ENCODE measurements at regions not wholly inside any gene's neighbourhood (a gene's known extent, or its start where the extent isn't known, plus 50 kb on each side); places are given as distances from the start of the nearest gene placed in this dataset.

DNA sequence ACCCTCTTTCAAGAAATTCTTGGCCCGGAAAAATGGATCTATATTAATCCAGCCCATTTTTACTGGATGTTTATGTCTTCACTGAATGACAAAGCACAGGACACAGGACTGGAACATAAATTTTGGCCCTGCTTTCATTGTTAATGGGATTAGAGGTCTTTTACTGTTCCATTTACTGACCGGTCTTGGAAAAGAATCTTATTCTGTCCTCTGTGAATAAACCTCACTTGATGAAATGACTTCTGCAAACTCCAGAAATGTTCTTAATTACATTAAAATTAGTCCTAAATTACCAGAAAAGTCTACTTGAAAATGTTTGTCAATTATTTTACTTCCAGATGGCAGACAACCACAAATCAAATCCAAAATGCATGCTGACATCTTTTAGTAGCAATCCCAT is 79.3 kb upstream of the SLC24A5 start:
- H4K20me1 ChIP-seq (ENCODE audit: insufficient read depth, low read length, poor library complexity, severe bottlenecking): no peaks in the 10 kb centered on the region
- no peak overlapping the region for H3K9ac ChIP-seq (ENCODE audit: low read depth, low read length, poor library complexity, severe bottlenecking)
- no peaks in the 10 kb centered on the region for H3K79me2 ChIP-seq (ENCODE audit: insufficient read depth, low read length)
- H3K9me2 ChIP-seq (replicated peaks; ENCODE audit: low read depth, low read length): no peaks in the 10 kb centered on the region
- no peak for TF ChIP-seq EZH2phosphoT487 (IDR thresholded peaks at IDR 0.05; ENCODE audit: borderline replicate concordance)
- TF ChIP-seq, protein P1, sequence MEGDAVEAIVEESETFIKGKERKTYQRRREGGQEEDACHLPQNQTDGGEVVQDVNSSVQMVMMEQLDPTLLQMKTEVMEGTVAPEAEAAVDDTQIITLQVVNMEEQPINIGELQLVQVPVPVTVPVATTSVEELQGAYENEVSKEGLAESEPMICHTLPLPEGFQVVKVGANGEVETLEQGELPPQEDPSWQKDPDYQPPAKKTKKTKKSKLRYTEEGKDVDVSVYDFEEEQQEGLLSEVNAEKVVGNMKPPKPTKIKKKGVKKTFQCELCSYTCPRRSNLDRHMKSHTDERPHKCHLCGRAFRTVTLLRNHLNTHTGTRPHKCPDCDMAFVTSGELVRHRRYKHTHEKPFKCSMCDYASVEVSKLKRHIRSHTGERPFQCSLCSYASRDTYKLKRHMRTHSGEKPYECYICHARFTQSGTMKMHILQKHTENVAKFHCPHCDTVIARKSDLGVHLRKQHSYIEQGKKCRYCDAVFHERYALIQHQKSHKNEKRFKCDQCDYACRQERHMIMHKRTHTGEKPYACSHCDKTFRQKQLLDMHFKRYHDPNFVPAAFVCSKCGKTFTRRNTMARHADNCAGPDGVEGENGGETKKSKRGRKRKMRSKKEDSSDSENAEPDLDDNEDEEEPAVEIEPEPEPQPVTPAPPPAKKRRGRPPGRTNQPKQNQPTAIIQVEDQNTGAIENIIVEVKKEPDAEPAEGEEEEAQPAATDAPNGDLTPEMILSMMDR (conservative IDR thresholded peaks at IDR 0.05; ENCODE audit: low read length): no peak
- H2AFZ ChIP-seq (ENCODE audit: low read length): no peak overlapping the region
- H3K4me2 ChIP-seq (ENCODE audit: low read depth, low read length, poor library complexity, severe bottlenecking): no peak overlapping the region
- no peaks in the 10 kb centered on the region for H3K4me1 ChIP-seq (ENCODE audit: insufficient read depth, low read length, poor library complexity, severe bottlenecking)
- H3K27me3 ChIP-seq (ENCODE audit: insufficient read depth, low read length, poor library complexity, severe bottlenecking): no peaks in the 10 kb centered on the region
- no peaks in the 10 kb centered on the region for H3K36me3 ChIP-seq (ENCODE audit: insufficient read depth, low read length)
- H3F3A ChIP-seq (ENCODE audit: low read depth): no peaks in the 10 kb centered on the region
- no peak overlapping the region for H3K4me3 ChIP-seq (ENCODE audit: low read length, poor library complexity, severe bottlenecking)
- H3K9me3 ChIP-seq (ENCODE audit: insufficient read depth, low read depth, low read length): no peaks in the 10 kb centered on the region

DNA sequence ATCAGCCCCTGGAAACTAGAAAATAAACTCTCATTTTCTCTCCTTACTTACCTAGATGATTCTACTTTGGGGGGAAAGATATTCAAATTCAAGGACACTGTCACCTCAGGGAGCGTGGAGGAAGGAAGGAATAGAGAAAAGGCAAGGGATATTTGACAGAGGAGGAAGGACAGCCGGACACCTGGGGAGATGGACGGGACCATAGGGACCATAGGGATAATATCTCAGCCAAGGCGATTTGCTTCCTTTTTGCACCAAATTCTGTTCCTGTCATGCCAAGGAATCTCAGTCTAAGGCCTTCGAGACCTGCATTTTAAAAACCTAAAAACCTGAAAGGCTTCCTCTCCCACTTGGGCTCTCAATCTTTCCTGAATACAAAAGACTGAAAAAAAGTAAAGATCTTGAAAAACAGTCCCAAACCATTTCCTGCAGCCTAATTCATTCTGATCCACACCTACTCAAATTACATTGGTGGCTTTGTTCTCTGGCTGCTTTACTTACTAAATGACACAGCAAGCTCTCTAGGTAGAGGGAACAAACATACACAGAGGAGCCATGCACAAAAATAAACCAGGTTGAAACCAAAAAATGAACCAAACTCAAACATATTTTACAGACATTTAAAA is 73.9 kb upstream of the SLC24A5 start:
- TF ChIP-seq EZH2phosphoT487 (IDR thresholded peaks at IDR 0.05; ENCODE audit: borderline replicate concordance): no peak
- TF ChIP-seq, protein P1 (conservative IDR thresholded peaks at IDR 0.05; ENCODE audit: low read length): no peak
- no peaks in the 10 kb centered on the region for H3K27me3 ChIP-seq (ENCODE audit: insufficient read depth, low read length, poor library complexity, severe bottlenecking)
- H3K4me3 ChIP-seq (ENCODE audit: low read length, poor library complexity, severe bottlenecking): no peak overlapping the region
- no peaks in the 10 kb centered on the region for H3K9me2 ChIP-seq (replicated peaks; ENCODE audit: low read depth, low read length)
- no peak overlapping the region for H2AFZ ChIP-seq (ENCODE audit: low read length)
- H3F3A ChIP-seq (ENCODE audit: low read depth): no peaks in the 10 kb centered on the region
- H3K36me3 ChIP-seq (ENCODE audit: insufficient read depth, low read length): no peaks in the 10 kb centered on the region
- H4K20me1 ChIP-seq (ENCODE audit: insufficient read depth, low read length, poor library complexity, severe bottlenecking): no peaks in the 10 kb centered on the region
- no peak overlapping the region for H3K9ac ChIP-seq (ENCODE audit: low read depth, low read length, poor library complexity, severe bottlenecking)
- H3K79me2 ChIP-seq (ENCODE audit: insufficient read depth, low read length): no peaks in the 10 kb centered on the region
- no peak overlapping the region for H3K4me2 ChIP-seq (ENCODE audit: low read depth, low read length, poor library complexity, severe bottlenecking)
- H3K9me3 ChIP-seq (ENCODE audit: insufficient read depth, low read depth, low read length): no peaks in the 10 kb centered on the region; the same call in 1 of the 2 replicates
- no peaks in the 10 kb centered on the region for H3K4me1 ChIP-seq (ENCODE audit: insufficient read depth, low read length, poor library complexity, severe bottlenecking)

DNA sequence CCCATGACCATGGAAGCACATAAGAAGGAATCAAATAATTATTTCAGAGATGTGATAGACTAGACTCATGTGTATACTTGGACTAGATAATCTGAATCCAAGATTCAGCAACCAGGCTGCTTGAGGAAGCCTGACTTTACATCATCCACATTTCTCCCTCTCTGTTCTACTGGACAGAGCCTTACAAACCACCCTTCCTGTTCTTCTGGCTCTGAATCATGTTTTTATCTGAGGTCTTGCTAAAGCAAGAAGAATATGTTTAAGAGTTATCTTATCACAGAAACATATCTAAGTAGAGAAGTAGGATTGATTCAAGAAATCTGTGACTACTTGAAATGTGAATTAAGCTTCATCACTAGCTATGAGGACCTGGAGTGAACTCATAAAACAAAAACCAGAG is 71.1 kb upstream of the SLC24A5 start:
- no peaks in the 10 kb centered on the region for H3F3A ChIP-seq (ENCODE audit: low read depth)
- no peaks in the 10 kb centered on the region; the same call in 1 of the 2 replicates for H3K9me3 ChIP-seq (ENCODE audit: insufficient read depth, low read depth, low read length)
- no peaks in the 10 kb centered on the region for H3K27me3 ChIP-seq (ENCODE audit: insufficient read depth, low read length, poor library complexity, severe bottlenecking)
- H2AFZ ChIP-seq (ENCODE audit: low read length): no peak overlapping the region
- no peaks in the 10 kb centered on the region for H3K36me3 ChIP-seq (ENCODE audit: insufficient read depth, low read length)
- no peaks in the 10 kb centered on the region for H4K20me1 ChIP-seq (ENCODE audit: insufficient read depth, low read length, poor library complexity, severe bottlenecking)
- no peak overlapping the region for H3K4me2 ChIP-seq (ENCODE audit: low read depth, low read length, poor library complexity, severe bottlenecking)
- no peak overlapping the region for H3K4me3 ChIP-seq (ENCODE audit: low read length, poor library complexity, severe bottlenecking)
- no peaks in the 10 kb centered on the region for H3K79me2 ChIP-seq (ENCODE audit: insufficient read depth, low read length)
- no peak overlapping the region for H3K9ac ChIP-seq (ENCODE audit: low read depth, low read length, poor library complexity, severe bottlenecking)
- no peaks in the 10 kb centered on the region for H3K4me1 ChIP-seq (ENCODE audit: insufficient read depth, low read length, poor library complexity, severe bottlenecking)
- no peaks in the 10 kb centered on the region for H3K9me2 ChIP-seq (replicated peaks; ENCODE audit: low read depth, low read length)
- no peak for TF ChIP-seq EZH2phosphoT487 (IDR thresholded peaks at IDR 0.05; ENCODE audit: borderline replicate concordance)
- TF ChIP-seq, protein P1 (conservative IDR thresholded peaks at IDR 0.05; ENCODE audit: low read length): no peak

All from Loucy (cell line).